ENCODE measurements at regions not wholly inside any gene's neighbourhood (a gene's known extent, or its start where the extent isn't known, plus 50 kb on each side); places are given as distances from the start of the nearest gene placed in this dataset.

- TF ChIP-seq CTCF (IDR thresholded peaks at IDR 0.05; ENCODE audit: borderline replicate concordance, control extremely low read depth, extremely low read depth, insufficient read depth, missing control alignments): no peak
- no peak for DNase-seq (ENCODE audit: low spot score)
- in situ Hi-C loops (cut with MboI; ENCODE audit: low sequenced_read_pairs, unreplicated experiment): no loop called here
Observed at GRCh38 chr10:110431659-110432058, 66.0 kb upstream of the DUSP5 start.

GRCh38 chr10:110432084-110432483, 65.6 kb upstream of the DUSP5 start:
- TF ChIP-seq CTCF (IDR thresholded peaks at IDR 0.05; ENCODE audit: borderline replicate concordance, control extremely low read depth, extremely low read depth, insufficient read depth, missing control alignments): no peak
- DNase-seq (ENCODE audit: low spot score): no peak
- in situ Hi-C loops (cut with MboI; ENCODE audit: low sequenced_read_pairs, unreplicated experiment): no loop called here

GRCh38 chr10:110432814-110433565, 64.7 kb upstream of the DUSP5 start:
- no peak for TF ChIP-seq CTCF (IDR thresholded peaks at IDR 0.05; ENCODE audit: borderline replicate concordance, control extremely low read depth, extremely low read depth, insufficient read depth, missing control alignments)
- no peak for DNase-seq (ENCODE audit: low spot score)
- in situ Hi-C loops (cut with MboI; ENCODE audit: low sequenced_read_pairs, unreplicated experiment): no loop called here

GRCh38 chr10:110433740-110434139, 64.0 kb upstream of the DUSP5 start:
- in situ Hi-C loops (cut with MboI; ENCODE audit: low sequenced_read_pairs, unreplicated experiment): no loop called here
- no peak for TF ChIP-seq CTCF (IDR thresholded peaks at IDR 0.05; ENCODE audit: borderline replicate concordance, control extremely low read depth, extremely low read depth, insufficient read depth, missing control alignments)
- DNase-seq (ENCODE audit: low spot score): no peak

GRCh38 chr10:110434489-110435096, 63.1 kb upstream of the DUSP5 start:
- DNase-seq (ENCODE audit: low spot score): no peak
- in situ Hi-C loops (cut with MboI; ENCODE audit: low sequenced_read_pairs, unreplicated experiment): no loop called here
- no peak for TF ChIP-seq CTCF (IDR thresholded peaks at IDR 0.05; ENCODE audit: borderline replicate concordance, control extremely low read depth, extremely low read depth, insufficient read depth, missing control alignments)

GRCh38 chr10:110436554-110437350, 61.0 kb upstream of the DUSP5 start:
- DNase-seq (ENCODE audit: low spot score): no peak
- in situ Hi-C loops (cut with MboI; ENCODE audit: low sequenced_read_pairs, unreplicated experiment): no loop called here
- no peak for TF ChIP-seq CTCF (IDR thresholded peaks at IDR 0.05; ENCODE audit: borderline replicate concordance, control extremely low read depth, extremely low read depth, insufficient read depth, missing control alignments)

Measured in GM13976 (cell line).